ENCODE measurements at regions not wholly inside any gene's neighbourhood (a gene's known extent, or its start where the extent isn't known, plus 50 kb on each side); places are given as distances from the start of the nearest gene placed in this dataset.

DNA sequence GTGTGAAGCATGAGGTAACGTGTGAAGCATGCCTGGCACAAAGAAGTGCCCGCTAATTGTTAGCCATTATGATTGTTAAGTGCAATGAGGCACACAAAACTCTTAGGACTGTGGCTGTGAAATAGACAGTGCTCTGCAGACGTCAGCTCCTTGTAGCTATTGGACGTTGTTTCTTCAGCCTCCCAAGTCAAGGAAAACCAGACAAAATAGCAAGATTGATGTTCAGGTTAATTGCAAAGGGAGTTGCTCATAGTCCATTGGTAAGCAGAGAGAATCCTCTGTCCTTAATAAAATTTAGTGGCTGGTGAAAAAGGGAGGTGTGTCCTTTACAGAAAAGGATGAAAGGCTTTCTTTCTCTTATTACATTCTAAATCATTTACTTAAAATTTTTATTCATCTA is 54.6 kb upstream of the MBP start:
- no peak for DNase-seq

DNA sequence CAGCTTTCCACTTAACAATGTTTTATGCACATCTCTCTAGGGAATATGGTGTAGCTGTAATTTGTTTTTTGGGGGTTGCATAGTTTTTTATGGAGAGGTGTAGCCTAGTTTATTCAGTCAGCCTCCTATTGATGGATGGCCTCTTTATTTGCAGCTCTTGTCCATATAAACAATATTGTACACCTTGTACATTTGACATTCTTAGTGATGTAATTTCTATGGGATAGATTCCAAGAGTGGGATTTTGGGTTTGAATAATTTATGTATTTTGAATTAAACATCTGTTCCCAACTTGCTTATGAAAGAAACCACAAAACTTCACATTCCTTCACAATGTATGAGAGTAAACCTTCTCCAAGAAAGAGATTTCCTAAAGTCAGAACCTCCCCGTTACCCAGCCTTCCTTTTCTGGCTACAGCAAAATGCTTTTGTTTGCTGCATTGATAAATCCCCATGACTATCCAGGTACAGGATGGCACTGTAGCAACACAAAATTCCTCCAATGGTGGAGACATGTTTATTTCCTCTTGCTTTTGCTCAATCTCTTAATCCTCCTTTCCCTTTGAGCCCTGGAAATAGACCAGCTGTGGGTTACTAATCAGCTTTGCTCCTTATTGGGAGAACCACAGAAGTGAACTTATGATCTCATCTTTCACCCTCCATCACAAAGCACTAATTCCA is 58.4 kb upstream of the GALR1 start:
- peak in 1 of 3 donors; percentile 67 for DNase-seq

DNA sequence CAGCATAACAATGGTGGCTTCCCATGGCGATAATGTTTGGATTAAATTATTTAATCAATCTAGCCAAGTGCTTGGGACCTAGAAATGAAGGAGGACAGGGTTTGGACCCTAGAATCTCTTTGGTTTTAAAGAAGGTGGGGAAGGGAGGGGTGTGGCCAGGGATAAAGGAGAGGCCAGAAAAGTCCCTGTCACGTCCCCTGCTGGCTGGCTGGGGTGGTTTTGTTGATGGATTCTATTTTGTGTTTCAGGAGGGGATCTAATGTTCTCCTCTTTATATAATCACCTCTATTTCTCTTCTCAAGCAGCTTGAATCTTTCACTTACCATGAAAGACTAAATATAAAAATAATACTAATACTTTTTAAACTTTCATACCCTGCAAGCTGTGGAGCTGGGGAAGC is 52.6 kb upstream of the GALR1 start:
- DNase-seq: no peak

DNA sequence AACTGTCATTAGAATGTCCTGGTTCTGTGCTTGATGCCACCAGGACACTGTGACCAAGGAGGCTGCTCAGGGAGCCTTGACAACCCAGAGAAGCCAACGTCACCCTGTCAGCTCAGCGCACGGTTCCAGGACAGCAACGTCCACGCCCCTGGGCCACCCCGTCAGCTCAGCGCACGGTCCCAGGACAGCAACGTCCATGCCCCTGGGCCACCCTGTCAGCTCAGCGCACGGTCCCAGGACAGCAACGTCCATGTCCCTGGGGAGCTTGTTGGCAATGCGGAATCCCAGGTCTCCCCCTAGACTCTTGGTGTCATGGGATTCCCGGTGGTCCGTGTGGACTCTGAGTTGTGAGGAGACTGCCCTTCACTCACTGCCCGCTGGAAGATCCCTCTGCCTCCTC is 51.0 kb upstream of the GALR1 start:
- no peak for DNase-seq

DNA sequence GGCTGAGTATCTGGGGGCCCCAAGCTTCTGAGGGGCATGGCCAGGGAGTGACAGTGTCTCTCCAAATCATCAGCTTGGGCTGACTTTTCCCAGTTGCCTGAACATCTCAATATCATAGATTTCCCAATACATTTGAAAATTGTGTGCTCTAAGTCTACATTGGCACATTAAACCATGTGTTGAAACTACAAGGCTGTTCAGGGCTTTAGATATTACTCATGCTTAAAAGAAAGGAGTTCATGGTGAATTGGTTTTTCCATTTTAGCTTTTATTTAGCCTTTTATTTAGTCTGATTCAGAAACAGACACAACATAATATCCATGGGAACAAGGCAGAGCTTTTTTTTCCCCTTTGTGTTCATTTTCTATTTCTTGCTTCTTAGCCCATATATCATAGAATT is 49.9 kb upstream of the GALR1 start:
- DNase-seq: no peak
